ENCODE measurements at regions not wholly inside any gene's neighbourhood (a gene's known extent, or its start where the extent isn't known, plus 50 kb on each side); places are given as distances from the start of the nearest gene placed in this dataset.

DNA sequence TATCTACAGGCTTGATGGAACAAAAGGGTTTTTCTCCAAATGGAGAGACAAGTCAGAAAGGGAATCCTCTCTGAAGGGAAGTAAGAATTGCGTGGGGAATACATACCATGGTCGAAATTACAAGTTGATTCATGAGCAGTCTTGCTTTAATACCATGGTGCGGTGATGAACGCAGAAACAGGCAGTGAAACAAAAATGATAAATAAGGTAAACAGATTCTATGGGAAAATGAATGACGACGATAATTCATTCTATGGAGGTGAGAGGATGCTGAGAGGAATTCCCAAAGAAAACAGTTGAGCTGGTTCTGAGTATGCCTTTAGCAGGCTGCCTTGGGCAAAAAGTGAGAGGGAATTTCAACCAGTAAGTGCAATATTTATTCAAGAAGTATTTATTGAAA lies 209.4 kb upstream of the RUNX1 start:
- DNase-seq (ENCODE audit: low spot score), result no peak

DNA sequence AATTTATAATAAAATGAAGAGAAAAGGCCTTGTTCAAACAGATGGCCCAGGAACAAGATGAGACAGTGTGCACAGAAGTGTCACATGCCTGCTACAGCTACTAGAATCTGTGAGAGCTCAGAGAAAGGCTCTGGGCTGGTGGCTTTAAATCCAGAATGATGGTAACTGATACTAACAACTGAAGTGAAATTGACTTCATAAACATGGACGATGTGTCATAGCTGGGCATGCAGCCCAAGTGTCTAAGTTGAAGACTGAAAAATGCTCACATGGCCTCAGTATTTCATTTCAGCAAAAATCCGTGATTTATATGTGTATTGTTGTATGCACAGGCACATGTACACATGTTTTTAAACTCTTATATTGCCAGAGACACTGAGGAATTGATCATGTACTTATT lies 208.3 kb upstream of the RUNX1 start:
- no peak for DNase-seq (ENCODE audit: low spot score)

DNA sequence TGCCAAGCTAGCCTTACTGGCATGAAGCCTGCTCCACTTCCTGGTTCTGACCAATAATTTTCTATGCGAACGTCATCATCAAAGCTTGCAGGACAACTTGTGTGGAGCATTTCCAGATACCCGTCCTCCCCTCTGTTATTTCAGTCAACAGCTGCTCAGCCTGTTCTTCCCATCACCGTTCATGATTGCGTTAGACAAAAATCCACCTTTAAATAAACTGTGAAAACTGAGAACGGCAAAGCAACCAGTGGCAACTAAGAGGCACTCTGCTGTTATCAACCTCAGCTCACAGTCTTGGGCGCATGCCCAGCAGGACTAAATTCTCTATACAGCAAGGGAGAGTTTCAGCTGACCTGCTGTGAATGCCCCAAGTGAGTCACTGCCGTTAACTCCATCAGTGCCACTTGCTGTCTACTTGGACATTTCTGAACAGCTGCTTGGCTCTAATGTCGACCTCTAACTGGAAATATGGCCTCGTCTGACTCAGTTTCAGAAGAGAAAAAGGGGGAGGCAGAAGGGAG lies 207.4 kb upstream of the RUNX1 start:
- DNase-seq (ENCODE audit: low spot score), result no peak

DNA sequence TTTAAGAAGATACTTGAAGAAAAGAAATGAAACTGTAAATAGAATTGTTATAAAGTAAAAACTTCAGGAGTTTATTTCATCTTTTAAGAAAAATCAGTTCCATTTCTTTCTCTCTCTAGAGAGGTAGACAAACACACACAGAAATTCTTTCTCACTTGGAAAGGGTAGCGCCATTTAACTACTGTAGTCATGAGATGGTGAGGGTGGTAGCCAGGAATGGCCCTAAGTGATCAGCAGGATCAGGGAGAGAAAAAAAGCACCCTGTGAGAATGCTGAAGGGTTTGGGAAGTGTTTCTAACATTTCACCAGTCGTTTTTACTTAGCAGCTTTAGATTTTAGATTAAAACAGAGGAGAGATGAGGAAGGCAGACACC lies 205.7 kb upstream of the RUNX1 start:
- DNase-seq (ENCODE audit: low spot score), result no peak

DNA sequence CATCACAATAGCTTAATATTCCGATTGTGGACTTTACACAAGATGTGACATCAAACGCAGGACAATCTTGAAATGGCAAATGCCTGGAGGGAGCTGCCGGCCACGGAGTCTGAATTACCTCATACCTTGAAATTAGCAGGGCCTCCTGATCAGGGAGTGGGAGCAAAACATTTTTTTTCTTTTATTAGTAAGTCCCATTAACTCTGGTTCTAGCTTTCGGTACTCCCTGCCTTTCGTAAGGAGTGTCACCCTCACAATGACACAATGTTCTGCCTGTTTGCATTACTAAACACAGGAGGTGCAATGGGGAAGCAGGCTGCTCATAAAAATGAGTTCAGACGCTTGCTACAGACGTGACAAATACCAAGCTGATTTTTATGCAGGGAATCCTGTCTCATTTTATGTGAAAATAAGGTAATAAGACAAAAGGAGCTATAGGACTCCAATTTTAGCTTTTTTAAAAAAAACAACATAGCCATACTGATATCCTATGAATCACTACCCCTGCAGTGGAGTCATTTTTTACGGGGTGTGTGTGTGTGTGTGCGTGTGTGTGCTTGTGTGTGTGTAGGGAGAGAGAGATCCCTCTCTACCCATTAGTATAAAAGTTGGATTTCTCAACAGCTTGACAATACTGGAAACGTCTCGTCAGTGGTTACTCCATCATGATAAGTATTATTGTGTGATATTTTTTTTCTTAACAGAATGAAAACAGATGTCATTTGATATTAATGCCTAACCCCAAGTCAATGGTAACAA lies 205.1 kb upstream of the RUNX1 start:
- DNase-seq (ENCODE audit: low spot score), result no peak

DNA sequence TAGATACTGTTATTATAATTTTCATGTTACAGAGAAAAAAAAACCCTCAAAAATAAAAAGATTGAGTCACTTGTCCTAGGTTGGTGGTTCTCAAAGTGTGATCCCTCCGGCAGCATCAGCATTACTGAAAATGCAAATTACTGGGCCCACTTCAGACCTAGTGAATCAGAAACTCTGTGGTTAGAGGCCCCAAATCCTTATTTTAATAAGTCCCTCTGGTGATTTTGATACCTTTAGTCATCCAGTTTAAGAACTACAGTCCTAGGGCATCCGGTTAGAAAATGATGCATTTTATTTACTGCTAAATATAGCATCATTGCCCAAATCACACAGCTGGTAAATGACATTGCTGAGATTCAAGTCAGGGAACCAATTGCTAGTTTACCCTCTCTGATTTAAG lies 203.7 kb upstream of the RUNX1 start:
- peak; percentile 23 for DNase-seq (ENCODE audit: low spot score)

DNA sequence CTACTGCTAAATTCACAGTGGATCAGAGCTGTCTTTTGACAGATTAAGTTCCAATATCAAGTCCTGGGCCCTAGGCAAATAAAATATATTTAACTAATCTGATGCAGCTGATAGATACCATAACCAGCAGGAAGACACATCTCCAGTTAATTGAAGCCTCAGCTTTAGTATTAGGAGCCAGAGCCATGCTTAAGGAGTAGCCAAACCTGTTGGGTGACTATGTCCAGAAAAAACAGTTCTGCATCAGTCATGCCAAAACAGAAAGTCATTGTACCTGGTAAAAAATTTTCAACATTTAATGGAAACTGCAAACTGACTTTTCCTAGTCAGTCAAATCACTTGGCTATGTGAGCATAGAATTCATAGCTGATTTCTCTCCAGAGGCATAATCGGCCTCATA lies 200.5 kb upstream of the RUNX1 start:
- no peak for DNase-seq (ENCODE audit: low spot score)

DNA sequence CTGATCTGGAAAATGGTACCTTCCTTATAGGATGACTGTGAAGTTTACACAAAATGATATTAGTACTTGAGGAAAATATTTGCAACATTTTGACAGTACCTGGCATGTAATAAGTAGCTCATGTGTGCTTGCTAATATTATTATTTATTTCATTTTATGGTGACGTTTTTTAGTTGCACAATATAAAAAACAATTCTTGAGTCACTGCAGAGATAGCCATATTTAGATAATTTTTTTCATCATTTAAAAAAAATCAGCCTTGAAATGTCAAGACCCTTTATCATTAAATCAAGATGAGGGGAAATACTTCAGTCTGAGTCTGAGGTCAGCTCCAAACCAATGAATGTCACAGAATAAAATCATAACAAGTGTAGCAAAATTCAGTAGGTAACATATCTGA lies 196.8 kb upstream of the RUNX1 start:
- no peak for DNase-seq (ENCODE audit: low spot score)

DNA sequence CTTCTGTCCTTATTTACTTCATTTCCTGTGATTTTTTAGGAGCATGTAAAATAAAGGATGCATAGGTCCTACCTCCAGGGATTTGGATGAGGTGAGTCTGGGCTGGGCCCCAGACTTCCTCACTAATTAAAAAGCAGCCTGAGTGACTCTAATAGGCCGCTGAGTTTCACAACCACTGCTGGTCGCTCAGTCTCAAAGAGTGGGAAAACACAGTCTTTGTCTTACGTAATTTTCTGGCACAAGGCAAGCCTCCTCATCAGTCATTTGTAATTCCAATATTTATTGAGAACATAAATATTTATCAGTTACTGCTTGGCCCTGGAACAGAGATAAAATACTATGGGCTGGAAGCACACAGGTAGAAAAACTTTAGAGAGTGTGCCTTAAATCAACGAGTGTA lies 195.4 kb upstream of the RUNX1 start:
- DNase-seq (ENCODE audit: low spot score), result no peak

DNA sequence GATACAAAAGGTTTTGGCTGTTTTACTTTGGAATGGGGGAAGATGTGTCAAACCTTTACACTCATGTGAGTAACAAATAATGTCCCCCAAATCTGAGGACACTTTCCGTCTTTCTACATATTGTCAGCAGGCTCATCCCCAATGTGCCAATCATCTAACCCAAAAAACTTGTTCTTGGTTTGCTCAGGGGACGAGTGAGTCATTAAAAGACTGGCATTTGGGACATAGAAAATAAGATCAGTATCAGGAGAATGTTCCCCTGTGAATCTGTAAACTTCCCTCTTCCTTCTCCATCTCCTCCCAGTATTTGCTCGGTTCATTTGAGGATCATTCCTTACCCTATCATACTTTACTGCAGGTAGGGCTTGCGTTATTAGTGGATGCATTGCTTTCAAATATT lies 194.1 kb upstream of the RUNX1 start:
- no peak for DNase-seq (ENCODE audit: low spot score)

DNA sequence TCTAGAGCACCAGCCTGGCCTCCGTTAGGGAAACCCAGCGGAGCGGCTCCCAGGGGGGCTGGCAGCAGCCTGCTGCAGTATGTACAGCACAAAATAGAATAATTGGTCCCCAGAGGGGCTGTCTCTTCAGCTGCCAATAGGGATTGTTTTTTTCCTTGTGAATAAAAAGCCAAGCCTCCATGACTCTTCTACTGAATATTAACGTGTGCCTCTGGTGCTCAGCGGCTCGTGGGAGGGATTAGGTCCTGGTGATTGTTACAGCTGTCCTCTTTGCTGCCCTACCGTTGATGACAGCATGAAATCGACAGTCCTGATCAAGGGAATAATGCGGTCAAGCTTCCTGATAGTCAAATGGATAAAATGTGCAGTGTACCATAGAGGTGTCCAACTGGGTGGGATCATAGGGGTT lies 190.7 kb upstream of the RUNX1 start:
- no peak for DNase-seq (ENCODE audit: low spot score)

DNA sequence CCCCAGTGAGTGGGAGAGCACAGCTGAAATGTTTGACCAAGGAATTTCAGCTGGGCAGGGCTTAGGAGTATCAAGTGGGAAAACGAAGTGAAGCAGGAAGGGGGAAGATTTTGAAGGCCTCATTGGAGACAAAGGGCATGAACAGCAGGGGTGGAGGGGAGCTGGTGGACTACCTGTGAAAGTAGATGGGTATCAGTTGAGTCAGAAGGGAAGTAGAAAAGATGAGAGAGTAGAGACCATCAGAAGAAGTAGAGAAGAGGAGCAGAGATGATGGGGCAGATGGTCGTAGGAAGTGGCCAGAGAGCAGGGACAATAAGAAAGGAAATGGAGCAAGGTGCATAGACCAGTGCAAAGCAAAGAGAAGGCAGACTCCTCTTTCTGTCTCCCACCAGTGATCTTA lies 189.0 kb upstream of the RUNX1 start:
- DNase-seq (ENCODE audit: low spot score), result no peak

DNA sequence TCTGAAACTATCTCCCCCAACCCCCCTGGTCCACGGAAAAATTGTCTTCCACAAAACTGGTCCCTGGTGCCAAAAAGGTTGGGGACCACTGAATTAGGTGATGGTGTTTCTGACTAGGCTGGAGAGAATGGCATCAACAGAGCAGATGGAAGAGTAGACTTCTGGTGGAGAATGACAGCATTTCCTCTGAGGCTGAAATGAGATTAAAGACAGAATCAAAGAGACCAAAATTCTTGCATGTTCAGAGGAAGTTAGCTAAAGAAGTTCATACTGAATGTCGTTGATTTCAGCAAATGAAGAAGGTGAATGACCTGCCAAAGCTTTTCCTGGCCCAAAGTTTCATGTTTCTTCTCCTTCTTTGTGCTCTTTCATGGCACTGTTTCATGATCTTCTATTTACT lies 188.2 kb upstream of the RUNX1 start:
- DNase-seq (ENCODE audit: low spot score), result no peak

DNA sequence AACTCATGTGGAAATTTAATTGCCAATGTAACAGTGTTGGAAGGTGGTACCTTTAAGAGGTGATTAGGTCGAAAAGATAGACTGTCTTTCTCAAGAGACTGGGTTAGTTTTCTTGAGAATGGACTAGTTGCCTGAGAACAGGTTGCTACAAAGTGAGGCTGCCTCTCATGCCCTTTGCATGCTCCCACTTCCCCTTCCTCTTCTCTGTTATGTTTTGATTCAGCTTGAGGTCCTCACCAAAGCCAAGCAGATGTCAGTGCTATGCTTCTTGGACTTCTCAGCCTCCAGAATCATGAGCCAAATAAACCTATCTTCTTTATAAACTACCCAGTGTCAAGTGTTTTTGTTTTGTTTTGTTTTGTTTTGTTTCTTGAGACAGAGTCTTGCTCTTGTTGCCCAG lies 187.0 kb upstream of the RUNX1 start:
- no peak for DNase-seq (ENCODE audit: low spot score)

DNA sequence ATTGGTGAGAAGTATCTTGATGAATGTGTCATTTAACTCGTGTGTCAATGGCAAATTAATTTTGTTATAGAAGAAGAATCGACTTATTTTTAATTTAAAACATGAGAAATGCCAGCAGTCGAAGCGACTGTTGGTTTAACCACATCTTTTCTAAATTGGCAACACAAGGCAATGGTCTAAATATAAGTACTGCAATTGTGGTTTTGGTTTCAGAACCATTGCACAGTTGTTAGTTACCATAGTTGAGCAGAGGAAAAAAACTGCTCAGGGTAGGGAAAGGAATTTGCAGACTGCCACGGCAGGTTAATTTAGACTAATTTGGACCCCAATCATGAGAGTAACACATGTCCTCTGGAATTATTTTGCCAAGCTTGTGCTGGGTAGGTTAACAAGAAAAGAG lies 185.6 kb upstream of the RUNX1 start:
- peak; percentile 19 for DNase-seq (ENCODE audit: low spot score)

DNA sequence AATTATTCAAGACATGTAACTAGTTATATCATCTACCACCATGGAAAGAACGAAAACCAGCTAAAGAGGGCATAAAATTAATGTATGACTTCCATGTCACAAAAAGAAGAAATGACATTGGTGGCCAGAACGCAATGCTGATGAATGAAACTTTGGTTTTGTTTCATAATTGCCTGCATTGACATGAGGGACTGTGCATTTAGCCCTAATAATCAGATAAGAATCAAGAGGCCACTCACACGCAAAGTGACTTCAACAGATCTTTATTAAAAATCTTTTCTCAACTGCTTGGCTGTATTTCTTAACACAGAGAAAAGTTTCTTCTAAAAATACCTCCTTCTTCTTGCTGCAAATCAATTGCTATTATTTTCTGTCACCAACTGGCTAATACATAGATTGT lies 184.7 kb upstream of the RUNX1 start:
- no peak for DNase-seq (ENCODE audit: low spot score)

DNA sequence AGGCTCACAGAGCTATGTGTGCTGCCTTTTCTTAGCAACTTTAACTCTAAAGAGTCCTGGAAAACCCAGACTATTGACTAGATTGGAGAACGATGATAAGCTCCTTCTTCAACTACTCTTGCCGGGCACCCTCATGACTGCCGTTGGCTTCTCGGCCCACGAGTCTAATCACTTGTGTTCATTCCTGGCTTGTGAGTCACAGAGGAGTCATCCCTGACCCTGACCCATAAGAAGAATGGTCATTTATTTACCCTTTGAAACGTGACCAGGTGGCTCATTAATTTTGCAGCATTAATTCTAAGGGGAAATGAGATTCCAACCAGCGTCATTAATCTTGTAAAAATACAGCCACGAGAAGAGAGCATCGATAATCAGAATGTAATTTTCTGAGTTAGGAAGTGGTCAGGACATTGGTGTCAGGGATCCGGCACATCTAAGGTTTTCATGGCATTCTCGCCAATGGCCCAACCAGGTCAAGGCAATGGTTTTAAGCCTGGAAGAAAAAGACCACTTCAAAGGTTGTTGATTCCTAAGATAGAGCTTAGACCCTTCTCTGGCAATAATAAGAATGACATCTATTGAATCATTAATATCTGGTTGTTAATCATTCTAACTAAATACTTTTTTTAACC lies 183.6 kb upstream of the RUNX1 start:
- no peak for DNase-seq (ENCODE audit: low spot score)

DNA sequence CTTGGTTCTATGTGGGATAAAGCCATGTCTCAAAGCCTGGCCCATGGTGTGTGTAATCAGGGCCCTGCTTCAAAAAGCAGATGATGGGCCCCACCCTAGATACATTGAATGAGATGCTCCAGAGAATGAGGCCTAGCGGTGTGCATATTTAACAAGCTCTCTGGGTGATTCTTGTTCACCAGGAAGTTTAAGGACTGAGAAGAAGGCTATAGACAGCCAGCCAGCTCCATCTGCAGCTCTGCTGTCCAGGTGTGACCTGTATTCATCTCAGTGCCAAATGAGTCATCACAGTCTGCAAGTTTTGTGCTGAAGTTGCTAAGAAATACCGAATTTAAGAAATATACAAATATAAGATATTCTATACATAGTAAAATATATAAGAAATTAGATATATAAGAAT lies 182.0 kb upstream of the RUNX1 start:
- no peak for DNase-seq (ENCODE audit: low spot score)

DNA sequence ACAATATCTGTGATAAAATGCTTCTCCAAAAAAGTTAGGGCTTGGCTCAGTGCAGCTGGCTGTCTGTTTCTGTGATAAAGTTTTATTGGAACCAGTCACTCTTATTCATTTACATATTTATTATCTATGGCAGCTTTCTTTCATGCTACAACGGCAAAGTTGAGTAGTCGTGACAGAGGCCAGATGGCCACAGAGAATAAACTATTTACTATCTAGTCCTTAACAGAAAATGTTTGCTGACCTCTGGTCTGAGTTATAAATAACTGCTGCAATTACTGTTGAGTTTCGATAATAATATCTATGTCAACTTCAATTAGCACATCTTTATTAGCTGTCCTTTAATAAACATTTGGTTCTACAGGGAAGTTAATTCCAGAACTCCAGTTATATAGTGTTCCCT lies 180.2 kb upstream of the RUNX1 start:
- DNase-seq (ENCODE audit: low spot score), result no peak

DNA sequence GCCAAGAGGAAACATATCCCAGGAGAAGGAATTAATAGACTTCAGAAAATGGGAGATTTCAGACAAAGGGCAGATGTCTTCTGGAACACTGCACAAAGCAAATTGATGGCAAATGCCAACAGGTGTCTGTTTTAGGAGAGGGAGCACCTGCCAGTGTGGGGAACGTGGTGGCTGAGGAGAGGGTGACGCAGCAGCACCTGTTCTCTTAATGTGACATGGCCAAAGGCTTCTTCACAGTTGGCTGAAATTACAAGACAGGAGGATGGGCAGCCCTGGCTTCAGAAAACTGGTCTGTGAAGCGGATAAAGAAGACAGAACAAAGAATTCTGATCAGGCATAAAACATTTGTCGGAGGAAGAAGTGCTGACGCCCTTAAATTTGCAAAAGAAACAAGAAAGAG lies 178.7 kb upstream of the RUNX1 start:
- peak; percentile 64 for DNase-seq (ENCODE audit: low spot score)

DNA sequence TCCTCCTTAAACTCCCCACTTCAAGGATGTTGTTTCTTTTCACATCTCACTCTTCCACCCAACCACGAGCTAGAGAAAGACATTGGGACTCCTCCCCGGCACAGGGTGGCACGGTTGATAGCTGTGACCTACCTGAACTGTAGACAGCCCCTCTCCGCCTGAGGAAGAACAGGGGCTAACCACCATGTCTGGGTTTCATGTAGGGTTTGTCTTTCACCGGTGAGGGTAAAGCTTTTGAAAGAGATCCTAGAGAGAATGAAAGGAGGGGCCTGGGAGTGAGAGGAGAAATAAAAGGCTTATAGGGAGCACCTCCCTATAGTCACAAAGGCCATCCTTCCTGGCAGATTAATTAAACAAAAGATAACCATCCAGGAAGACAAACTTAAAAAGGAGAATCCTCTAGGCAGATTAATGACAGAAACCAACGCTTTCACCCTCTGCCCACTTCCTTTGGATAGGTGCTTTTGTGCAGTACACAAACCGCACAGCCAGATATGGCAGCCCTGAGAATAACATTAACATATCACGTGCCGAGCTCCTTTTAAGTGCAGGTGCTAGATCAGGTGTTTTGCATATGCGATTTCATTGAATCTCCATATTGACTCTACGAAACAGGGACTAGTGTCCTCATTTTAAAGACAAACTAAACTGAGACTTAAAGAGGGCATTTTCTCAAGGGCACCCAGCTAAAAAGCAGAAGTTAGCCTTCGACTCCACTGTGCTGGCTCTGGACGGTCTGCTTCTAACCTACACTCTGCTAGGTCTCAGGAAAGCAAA lies 178.1 kb upstream of the RUNX1 start:
- peak; percentile 71 for DNase-seq (ENCODE audit: low spot score)

DNA sequence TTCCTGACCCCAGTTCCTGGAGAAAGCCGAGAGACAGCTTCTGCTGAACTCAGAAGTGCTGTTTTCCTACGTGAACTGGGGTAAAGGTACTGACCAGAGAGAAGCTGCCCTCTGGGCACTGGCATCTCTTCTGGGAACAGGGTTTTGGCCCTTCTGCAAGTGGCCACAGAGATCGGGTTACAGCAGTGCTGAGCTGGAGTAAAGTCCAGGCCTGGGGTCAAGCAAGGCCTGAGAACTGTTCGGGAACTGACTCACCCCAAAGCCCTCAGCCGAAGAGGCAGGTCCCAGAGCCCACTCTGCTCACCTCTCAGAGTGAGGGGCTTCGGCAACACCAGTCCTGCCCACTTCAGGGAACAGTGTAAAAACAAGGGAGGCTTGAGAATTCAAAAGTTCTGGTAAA lies 177.2 kb upstream of the RUNX1 start:
- no peak for DNase-seq (ENCODE audit: low spot score)

DNA sequence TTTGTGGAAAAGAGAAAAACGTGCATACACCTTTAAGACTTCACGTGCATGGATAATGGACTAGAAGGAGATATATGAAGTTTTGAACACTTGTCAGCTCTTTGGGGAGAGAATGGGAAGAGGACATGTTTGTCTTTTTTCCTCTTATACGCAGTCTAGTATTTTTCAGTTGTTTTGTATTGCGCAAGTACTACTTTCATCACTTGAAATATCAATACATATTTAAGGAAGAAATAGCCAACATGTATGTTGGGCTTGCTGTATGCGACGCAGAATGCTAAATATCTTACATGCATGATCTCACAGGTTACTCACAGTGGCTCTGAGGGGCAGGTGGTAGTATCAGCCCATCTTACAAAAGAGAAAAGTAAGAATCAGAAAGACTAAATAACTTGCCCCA lies 176.5 kb upstream of the RUNX1 start:
- DNase-seq (ENCODE audit: low spot score), result no peak

Data from germinal center (tissue), 1 donor.